ENCODE measurements at regions not wholly inside any gene's neighbourhood (a gene's known extent, or its start where the extent isn't known, plus 50 kb on each side); places are given as distances from the start of the nearest gene placed in this dataset.
"Not testable (repeated sequence)": the region's sequence is repeated elsewhere in the genome, so short reads cannot be mapped to it uniquely, and the experiment has no call there.

GRCh38 chr7:142514716-142515115 lies 234.6 kb upstream of the PRSS1 start:
- not testable (repeated sequence) for TF ChIP-seq CTCF (conservative IDR thresholded peaks at IDR 0.05; ENCODE audit: low read depth in 2 of 2); POLR2AphosphoS5 (IDR thresholded peaks at IDR 0.05; ENCODE audit: low read depth); EZH2phosphoT487 (IDR thresholded peaks at IDR 0.05; ENCODE audit: unreplicated experiment); EZH2 (IDR thresholded peaks at IDR 0.05; ENCODE audit: low read depth, unreplicated experiment); STAT1 (IDR thresholded peaks at IDR 0.05; ENCODE audit: unreplicated experiment); REST (IDR thresholded peaks at IDR 0.05; ENCODE audit: unreplicated experiment); CREB1 (CRISPR knock-in tag; IDR thresholded peaks at IDR 0.05; ENCODE audit: low read depth); ZNF462 (CRISPR knock-in tag; IDR thresholded peaks at IDR 0.05)

Data from GM23338 (cell line).